HL-60 (cell line): ENCODE measurements at regions not wholly inside any gene's neighbourhood (a gene's known extent, or its start where the extent isn't known, plus 50 kb on each side); places are given as distances from the start of the nearest gene placed in this dataset.

Source experiments
- DNase-seq, 2 experiments: peaks; one replicate each; pipeline ENCODE4 v3.0.0-alpha.2; 2010 to 2020; ENCODE audit warnings: low read depth in 1 of 2, low spot score in 1 of 2
- H3K27ac ChIP-seq: fragments of 250-450 bp; sonication (Bioruptor Pico); replicated peaks from 2 replicates; pipeline ENCODE4 v1.5.1; 2020; ENCODE audit warnings: mild to moderate bottlenecking, moderate library complexity
- H3K27me3 ChIP-seq: fragments of 250-450 bp; sonication (Bioruptor Pico); 2 replicates; pipeline ENCODE4 v1.5.1; 2021; ENCODE audit warnings: mild to moderate bottlenecking, moderate library complexity; ENCODE audit not compliant: insufficient read depth, poor library complexity, severe bottlenecking
- H3K4me3 ChIP-seq: replicated peaks from 2 replicates; pipeline ENCODE4 v1.5.1; 2011; ENCODE audit warnings: mild to moderate bottlenecking, control low read depth, low read length; ENCODE audit not compliant: insufficient read depth
- GABPA ChIP-seq: IDR thresholded peaks from 2 replicates; pipeline ENCODE4 v1.6.1; 2012; ENCODE audit warnings: low read depth
- POLR2AphosphoS5 ChIP-seq: IDR thresholded peaks from 2 replicates; pipeline ENCODE4 v1.6.1; 2012; ENCODE audit warnings: low read depth
- SPI1 ChIP-seq: IDR thresholded peaks from 2 replicates; pipeline ENCODE4 v1.6.1; 2012; ENCODE audit warnings: low read depth, mild to moderate bottlenecking, borderline replicate concordance
- TF ChIP-seq, protein P1 (sequence below): IDR thresholded peaks from one replicate; pipeline ENCODE4 v1.5.1; 2011; ENCODE audit warnings: low read length, control low read depth, inconsistent platforms; ENCODE audit not compliant: insufficient read depth
- TF ChIP-seq, protein P2 (sequence below): IDR thresholded peaks from 2 replicates; pipeline ENCODE4 v1.6.1; 2012; ENCODE audit warnings: low read depth; ENCODE audit not compliant: insufficient replicate concordance

DNA sequence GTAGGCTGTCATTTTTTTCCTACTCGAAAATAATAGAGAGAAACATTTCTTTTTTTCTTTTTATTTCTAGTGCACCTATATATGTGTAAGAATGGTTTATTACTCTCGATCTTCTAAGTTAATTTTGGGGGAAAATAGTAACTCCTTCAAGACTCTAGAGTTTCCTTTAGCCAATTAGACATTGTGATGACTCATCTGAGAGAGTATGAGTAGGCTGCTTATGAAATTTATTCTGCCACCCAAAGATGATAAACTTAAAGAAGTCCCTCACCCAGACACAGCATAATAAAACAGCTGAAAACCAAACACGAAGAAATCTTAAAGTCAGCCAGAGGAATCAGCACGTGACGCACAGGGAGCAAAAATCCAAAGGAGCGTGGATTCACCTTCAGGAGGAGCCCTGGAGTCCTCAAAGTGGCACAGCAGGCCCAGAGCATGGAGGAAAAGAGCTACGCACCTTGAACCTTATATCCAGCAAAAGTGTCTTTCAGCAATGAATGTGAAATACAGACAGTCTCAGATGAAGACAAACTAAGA, 81.9 kb downstream of the ERMARD start:
- TF ChIP-seq POLR2AphosphoS5 (no peak), SPI1 (no peak), GABPA (no peak)
- TF ChIP-seq, protein P1, sequence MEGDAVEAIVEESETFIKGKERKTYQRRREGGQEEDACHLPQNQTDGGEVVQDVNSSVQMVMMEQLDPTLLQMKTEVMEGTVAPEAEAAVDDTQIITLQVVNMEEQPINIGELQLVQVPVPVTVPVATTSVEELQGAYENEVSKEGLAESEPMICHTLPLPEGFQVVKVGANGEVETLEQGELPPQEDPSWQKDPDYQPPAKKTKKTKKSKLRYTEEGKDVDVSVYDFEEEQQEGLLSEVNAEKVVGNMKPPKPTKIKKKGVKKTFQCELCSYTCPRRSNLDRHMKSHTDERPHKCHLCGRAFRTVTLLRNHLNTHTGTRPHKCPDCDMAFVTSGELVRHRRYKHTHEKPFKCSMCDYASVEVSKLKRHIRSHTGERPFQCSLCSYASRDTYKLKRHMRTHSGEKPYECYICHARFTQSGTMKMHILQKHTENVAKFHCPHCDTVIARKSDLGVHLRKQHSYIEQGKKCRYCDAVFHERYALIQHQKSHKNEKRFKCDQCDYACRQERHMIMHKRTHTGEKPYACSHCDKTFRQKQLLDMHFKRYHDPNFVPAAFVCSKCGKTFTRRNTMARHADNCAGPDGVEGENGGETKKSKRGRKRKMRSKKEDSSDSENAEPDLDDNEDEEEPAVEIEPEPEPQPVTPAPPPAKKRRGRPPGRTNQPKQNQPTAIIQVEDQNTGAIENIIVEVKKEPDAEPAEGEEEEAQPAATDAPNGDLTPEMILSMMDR, result no peak
- TF ChIP-seq, protein P2, sequence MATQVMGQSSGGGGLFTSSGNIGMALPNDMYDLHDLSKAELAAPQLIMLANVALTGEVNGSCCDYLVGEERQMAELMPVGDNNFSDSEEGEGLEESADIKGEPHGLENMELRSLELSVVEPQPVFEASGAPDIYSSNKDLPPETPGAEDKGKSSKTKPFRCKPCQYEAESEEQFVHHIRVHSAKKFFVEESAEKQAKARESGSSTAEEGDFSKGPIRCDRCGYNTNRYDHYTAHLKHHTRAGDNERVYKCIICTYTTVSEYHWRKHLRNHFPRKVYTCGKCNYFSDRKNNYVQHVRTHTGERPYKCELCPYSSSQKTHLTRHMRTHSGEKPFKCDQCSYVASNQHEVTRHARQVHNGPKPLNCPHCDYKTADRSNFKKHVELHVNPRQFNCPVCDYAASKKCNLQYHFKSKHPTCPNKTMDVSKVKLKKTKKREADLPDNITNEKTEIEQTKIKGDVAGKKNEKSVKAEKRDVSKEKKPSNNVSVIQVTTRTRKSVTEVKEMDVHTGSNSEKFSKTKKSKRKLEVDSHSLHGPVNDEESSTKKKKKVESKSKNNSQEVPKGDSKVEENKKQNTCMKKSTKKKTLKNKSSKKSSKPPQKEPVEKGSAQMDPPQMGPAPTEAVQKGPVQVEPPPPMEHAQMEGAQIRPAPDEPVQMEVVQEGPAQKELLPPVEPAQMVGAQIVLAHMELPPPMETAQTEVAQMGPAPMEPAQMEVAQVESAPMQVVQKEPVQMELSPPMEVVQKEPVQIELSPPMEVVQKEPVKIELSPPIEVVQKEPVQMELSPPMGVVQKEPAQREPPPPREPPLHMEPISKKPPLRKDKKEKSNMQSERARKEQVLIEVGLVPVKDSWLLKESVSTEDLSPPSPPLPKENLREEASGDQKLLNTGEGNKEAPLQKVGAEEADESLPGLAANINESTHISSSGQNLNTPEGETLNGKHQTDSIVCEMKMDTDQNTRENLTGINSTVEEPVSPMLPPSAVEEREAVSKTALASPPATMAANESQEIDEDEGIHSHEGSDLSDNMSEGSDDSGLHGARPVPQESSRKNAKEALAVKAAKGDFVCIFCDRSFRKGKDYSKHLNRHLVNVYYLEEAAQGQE, result no peak
- Histone ChIP-seq H3K27me3 (peaks cover 15% of the 10 kb centered on the region), H3K27ac (no peak overlapping the region), H3K4me3 (no peak overlapping the region)
- no peak for DNase-seq

DNA sequence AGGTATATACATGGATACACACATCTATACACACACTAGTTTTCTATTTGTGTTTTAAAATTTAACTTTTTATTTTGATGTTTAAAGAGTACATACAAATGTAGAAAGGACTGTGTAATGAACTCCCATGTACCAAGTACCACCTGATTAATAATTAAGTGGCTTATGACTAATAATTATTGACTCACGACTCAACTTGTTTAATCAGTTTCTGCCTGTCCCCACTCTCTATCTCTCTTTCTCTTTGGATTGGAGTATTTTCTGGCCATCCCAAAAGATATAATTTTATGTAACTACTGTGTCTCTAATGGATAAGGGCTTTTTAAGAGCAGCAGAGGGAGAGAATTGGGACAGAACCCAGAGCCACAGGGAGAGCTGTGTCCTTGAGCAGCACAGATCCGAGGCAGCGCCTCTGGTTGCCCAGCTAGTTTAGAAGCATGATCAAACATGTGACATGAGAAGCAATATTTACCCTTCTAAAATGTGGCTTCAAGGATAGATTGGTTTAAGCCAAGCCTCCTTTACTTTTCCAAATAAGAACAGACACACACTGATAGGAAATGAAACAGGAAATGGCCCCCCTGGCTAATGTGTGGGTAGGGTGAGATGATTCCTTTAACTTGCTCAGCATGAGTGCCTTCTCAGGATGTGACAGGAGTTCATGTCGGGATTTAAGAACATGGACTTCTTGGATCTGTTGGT, 81.0 kb downstream of the ERMARD start:
- no peak overlapping the region for H3K27ac ChIP-seq
- no peak for TF ChIP-seq GABPA
- TF ChIP-seq, protein P2, result no peak
- no peak for DNase-seq
- no peak overlapping the region for H3K4me3 ChIP-seq
- H3K27me3 ChIP-seq, result peaks cover 15% of the 10 kb centered on the region

DNA sequence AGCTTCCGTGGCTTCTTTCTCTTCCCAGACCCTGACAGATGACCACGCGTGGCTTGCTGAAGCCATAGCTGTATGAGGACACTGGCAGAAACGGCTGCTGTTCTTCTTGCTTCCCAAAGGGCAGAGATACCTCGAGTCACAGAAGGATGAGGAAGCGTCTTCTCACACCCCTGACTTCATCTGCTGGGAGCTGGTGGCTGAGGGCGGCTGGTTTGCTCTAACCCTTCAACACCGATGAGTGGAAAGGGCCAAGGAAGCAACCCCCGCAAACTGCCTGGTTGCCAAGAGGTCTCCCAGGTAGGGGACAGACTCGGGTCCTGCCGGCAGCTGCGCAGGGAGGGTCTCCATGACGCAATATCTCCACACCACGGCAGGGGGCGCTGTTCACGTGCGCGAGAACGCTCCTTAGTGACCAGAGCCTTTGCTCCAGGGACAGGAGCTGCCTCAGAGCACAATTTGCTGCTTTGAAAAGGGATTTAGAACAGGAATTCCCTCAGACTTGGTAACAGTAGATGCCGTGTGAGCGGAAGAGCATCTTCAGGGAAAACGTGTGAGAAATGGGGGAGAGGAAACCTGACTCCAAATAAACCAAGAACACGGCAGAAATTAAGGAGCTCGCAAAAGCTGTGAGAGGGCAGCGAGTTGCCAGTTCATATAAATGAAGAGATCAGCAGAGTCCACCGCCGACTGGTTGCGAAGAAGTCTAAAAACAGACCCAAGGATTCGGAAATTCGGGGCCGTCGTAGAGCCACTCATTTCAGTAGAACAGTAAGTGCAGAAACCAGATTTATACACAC, 80.2 kb downstream of the ERMARD start:
- DNase-seq, result peak; percentile 34 to 67
- no peak overlapping the region for H3K4me3 ChIP-seq
- TF ChIP-seq POLR2AphosphoS5 (no peak), SPI1 (0 out of 2 replicates have a peak, but pooled peaks have one; percentile 1)
- TF ChIP-seq, protein P1, result peak; percentile 87

More for the DNA sequence above, 80.2 kb downstream of the ERMARD start:
- Histone ChIP-seq H3K27me3 (peaks cover 12% of the 10 kb centered on the region), H3K27ac (no peak overlapping the region)
